HG03439 (cell line): ENCODE measurements at regions not wholly inside any gene's neighbourhood (a gene's known extent, or its start where the extent isn't known, plus 50 kb on each side); places are given as distances from the start of the nearest gene placed in this dataset.

Experiments
- ATAC-seq: cut with Tn5 transposase; IDR thresholded peaks from one replicate; pipeline ENCODE4 v1.9.1; 2021; ENCODE audit warnings: mild to moderate bottlenecking, moderate library complexity; ENCODE audit not compliant: unreplicated experiment

- no peak for ATAC-seq
Observed at GRCh38 chr12:98182821-98183220, 332.6 kb upstream of the TMPO start.

- ATAC-seq, result no peak
Observed at GRCh38 chr12:98185606-98186005, 329.8 kb upstream of the TMPO start.

- ATAC-seq, result no peak
Observed at GRCh38 chr12:98188650-98189077, 326.7 kb upstream of the TMPO start.

- ATAC-seq, result no peak
Observed at GRCh38 chr12:98194591-98194990, 320.8 kb upstream of the TMPO start.

- ATAC-seq, result no peak
Observed at GRCh38 chr12:98198261-98198982, 317.0 kb upstream of the TMPO start.

- ATAC-seq, result no peak
Observed at GRCh38 chr12:98208816-98209215, 306.6 kb upstream of the TMPO start.

GRCh38 chr12:98211909-98212695 is 303.3 kb upstream of the TMPO start:
- no peak for ATAC-seq

GRCh38 chr12:98213556-98213955 is 301.8 kb upstream of the TMPO start:
- ATAC-seq, result no peak

- no peak for ATAC-seq
Observed at GRCh38 chr12:98217257-98217656, 298.1 kb upstream of the TMPO start.

- ATAC-seq, result no peak
Observed at GRCh38 chr12:98220636-98221035, 294.8 kb upstream of the TMPO start.

- ATAC-seq, result no peak
Observed at GRCh38 chr12:98221243-98221808, 294.1 kb upstream of the TMPO start.

- ATAC-seq, result no peak
Observed at GRCh38 chr12:98222135-98222534, 293.3 kb upstream of the TMPO start.

GRCh38 chr12:98224584-98225221 is 290.7 kb upstream of the TMPO start:
- ATAC-seq, result peak; percentile 64

GRCh38 chr12:98227162-98227561 is 288.2 kb upstream of the TMPO start:
- no peak for ATAC-seq

- ATAC-seq, result no peak
Observed at GRCh38 chr12:98228683-98229539, 286.5 kb upstream of the TMPO start.

GRCh38 chr12:98229540-98229924 is 285.9 kb upstream of the TMPO start:
- ATAC-seq, result no peak

- no peak for ATAC-seq
Observed at GRCh38 chr12:98232753-98233390, 282.5 kb upstream of the TMPO start.

- ATAC-seq, result no peak
Observed at GRCh38 chr12:98235301-98235700, 280.1 kb upstream of the TMPO start.

- no peak for ATAC-seq
Observed at GRCh38 chr12:98238515-98239130, 276.8 kb upstream of the TMPO start.

GRCh38 chr12:98243190-98243589 is 272.2 kb upstream of the TMPO start:
- no peak for ATAC-seq
